SK-N-SH treated with all-trans-retinoic acid at 6 μM for 48 hours (cell line): ENCODE measurements at regions not wholly inside any gene's neighbourhood (a gene's known extent, or its start where the extent isn't known, plus 50 kb on each side); places are given as distances from the start of the nearest gene placed in this dataset.

Source experiments
- ARNTL ChIP-seq: fragments of 450-650 bp; formaldehyde crosslinking; IDR thresholded peaks from 2 replicates; pipeline ENCODE4 v1.5.0; 2020; ENCODE audit warnings: low read depth, mild to moderate bottlenecking, moderate library complexity, borderline replicate concordance
- CREB5 ChIP-seq: fragments of 250-450 bp; sonication (Bioruptor Pico); IDR thresholded peaks from 2 replicates; pipeline ENCODE4 v1.5.1; 2020; ENCODE audit warnings: low read depth, mild to moderate bottlenecking, moderate library complexity
- CSDC2 ChIP-seq: fragments of 250-450 bp; sonication (Bioruptor Pico); IDR thresholded peaks from 2 replicates; pipeline ENCODE4 v1.5.0; 2020; ENCODE audit warnings: mild to moderate bottlenecking, moderate library complexity
- GLIS3 ChIP-seq: fragments of 250-450 bp; sonication (Bioruptor Pico); IDR thresholded peaks from 2 replicates; pipeline ENCODE4 v1.5.0; 2020; ENCODE audit warnings: mild to moderate bottlenecking, moderate library complexity
- PATZ1 ChIP-seq: fragments of 250-450 bp; sonication (Bioruptor Pico); IDR thresholded peaks from 2 replicates; pipeline ENCODE4 v1.8.0; 2020; ENCODE audit warnings: mild to moderate bottlenecking, moderate library complexity, borderline replicate concordance
- POU6F1 ChIP-seq: fragments of 250-450 bp; sonication (Bioruptor Pico); IDR thresholded peaks from 2 replicates; pipeline ENCODE4 v1.8.0; 2021; ENCODE audit warnings: low read depth, mild to moderate bottlenecking, moderate library complexity, borderline replicate concordance
- RARB ChIP-seq: fragments of 250-450 bp; sonication (Bioruptor Pico); IDR thresholded peaks from 2 replicates; pipeline ENCODE4 v1.8.0; 2021; ENCODE audit warnings: mild to moderate bottlenecking, moderate library complexity
- SNAI2 ChIP-seq: fragments of 250-450 bp; sonication (Bioruptor Pico); IDR thresholded peaks from 2 replicates; pipeline ENCODE4 v1.5.0; 2020; ENCODE audit warnings: mild to moderate bottlenecking, moderate library complexity
- TCF4 ChIP-seq: fragments of 250-450 bp; sonication (Bioruptor Pico); IDR thresholded peaks from 2 replicates; pipeline ENCODE4 v1.8.0; 2021; ENCODE audit warnings: mild to moderate bottlenecking, moderate library complexity, borderline replicate concordance
- TOX ChIP-seq: fragments of 250-450 bp; sonication (Bioruptor Pico); IDR thresholded peaks from 2 replicates; pipeline ENCODE4 v1.8.0; 2021; ENCODE audit warnings: mild to moderate bottlenecking, moderate library complexity, borderline replicate concordance
- ZFP30 ChIP-seq: fragments of 450-650 bp; formaldehyde crosslinking; IDR thresholded peaks from 2 replicates; pipeline ENCODE4 v1.5.0; 2022; ENCODE audit warnings: mild to moderate bottlenecking, moderate library complexity
- ZNF8 ChIP-seq: fragments of 450-650 bp; formaldehyde crosslinking; IDR thresholded peaks from 2 replicates; pipeline ENCODE4 v1.5.0; 2020; ENCODE audit warnings: mild to moderate bottlenecking, moderate library complexity
- TF ChIP-seq, protein P1 (sequence below): fragments of 250-450 bp; sonication (Bioruptor Pico); IDR thresholded peaks from 2 replicates; pipeline ENCODE4 v1.5.1; 2021; ENCODE audit warnings: mild to moderate bottlenecking, moderate library complexity

DNA sequence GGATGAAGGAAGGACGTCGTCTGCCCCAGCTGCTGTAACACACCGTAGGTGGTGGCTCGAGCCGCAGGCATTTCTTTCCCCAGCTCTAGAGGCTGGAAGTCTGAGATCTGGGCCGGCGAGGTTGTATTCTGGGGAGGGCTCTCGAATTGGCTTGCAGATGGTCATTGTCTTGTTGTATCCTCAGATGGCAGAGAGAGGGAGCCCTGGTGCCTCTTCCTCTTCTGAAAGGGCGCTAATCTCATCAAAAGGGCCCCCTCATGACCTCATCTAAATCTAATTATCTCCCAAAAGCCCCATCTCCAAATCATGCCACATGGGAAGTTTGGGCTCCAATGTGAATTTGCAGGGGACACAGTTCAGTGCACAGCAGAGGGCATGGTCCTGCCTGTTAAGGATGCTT lies 109.0 kb downstream of the SIK1 start:
- no peak for TF ChIP-seq RARB (CRISPR knock-in tag)
- no peak for TF ChIP-seq POU6F1 (CRISPR knock-in tag)
- TF ChIP-seq ARNTL (CRISPR knock-in tag) = no peak
- no peak for TF ChIP-seq PATZ1 (CRISPR knock-in tag)
- TF ChIP-seq TOX (CRISPR knock-in tag) = no peak
- TF ChIP-seq ZFP30 = no peak
- TF ChIP-seq ZNF8 = no peak
- TF ChIP-seq SNAI2 = no peak
- TF ChIP-seq CSDC2 (CRISPR knock-in tag) = no peak
- no peak for TF ChIP-seq TCF4 (CRISPR knock-in tag)
- no peak for TF ChIP-seq GLIS3 (CRISPR knock-in tag)
- TF ChIP-seq CREB5 (CRISPR knock-in tag) = no peak
- TF ChIP-seq, protein P1, sequence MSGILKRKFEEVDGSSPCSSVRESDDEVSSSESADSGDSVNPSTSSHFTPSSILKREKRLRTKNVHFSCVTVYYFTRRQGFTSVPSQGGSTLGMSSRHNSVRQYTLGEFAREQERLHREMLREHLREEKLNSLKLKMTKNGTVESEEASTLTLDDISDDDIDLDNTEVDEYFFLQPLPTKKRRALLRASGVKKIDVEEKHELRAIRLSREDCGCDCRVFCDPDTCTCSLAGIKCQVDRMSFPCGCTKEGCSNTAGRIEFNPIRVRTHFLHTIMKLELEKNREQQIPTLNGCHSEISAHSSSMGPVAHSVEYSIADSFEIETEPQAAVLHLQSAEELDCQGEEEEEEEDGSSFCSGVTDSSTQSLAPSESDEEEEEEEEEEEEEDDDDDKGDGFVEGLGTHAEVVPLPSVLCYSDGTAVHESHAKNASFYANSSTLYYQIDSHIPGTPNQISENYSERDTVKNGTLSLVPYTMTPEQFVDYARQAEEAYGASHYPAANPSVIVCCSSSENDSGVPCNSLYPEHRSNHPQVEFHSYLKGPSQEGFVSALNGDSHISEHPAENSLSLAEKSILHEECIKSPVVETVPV (CRISPR knock-in tag) = no peak
